Erythroblast (primary cell): ENCODE measurements at regions not wholly inside any gene's neighbourhood (a gene's known extent, or its start where the extent isn't known, plus 50 kb on each side); places are given as distances from the start of the nearest gene placed in this dataset.

Experiments
- GATA1 ChIP-seq: IDR thresholded peaks from 2 replicates; pipeline ENCODE4 v1.6.1; 2011; ENCODE audit warnings: low read depth, mild to moderate bottlenecking, control low read depth, low read length, moderate library complexity
- POLR2A ChIP-seq: IDR thresholded peaks from 2 replicates; pipeline ENCODE4 v1.6.1; 2011; ENCODE audit warnings: mild to moderate bottlenecking, low read length

DNA sequence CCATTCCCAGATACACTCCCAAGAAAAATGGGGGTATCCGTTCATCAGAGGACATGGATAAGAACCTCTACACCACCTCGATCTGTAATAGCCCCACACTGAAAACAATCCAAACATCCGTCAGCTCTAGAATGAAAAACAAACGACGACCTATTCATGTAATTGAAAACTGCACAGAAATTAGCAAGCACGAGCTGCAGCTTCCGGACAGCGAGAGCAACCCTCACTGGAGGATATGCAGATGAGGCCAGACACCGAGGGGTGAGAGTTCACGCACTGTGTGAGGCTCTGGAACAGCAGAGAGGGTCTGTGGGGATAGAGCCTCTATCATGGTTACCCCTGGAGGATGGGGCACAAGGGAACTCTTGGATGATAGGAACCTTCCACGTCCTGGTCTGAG, 143.9 kb upstream of the NCOR2 start:
- TF ChIP-seq POLR2A (no peak), GATA1 (no peak)
